K562 (cell line): ENCODE measurements at regions not wholly inside any gene's neighbourhood (a gene's known extent, or its start where the extent isn't known, plus 50 kb on each side); places are given as distances from the start of the nearest gene placed in this dataset.

Experiments
- ATAC-seq: fragments of 200-7000 bp; cut with Tn5 transposase; 3 replicates; pipeline ENCODE4 v1.9.1; 2020; ENCODE audit warnings: moderate library complexity
- BruUV-seq: library from RNA; stranded (reverse); fragments of 400-500 nt; replicated peaks from 2 replicates; lab custom pipeline; 2021; lab: Mats Ljungman, UMichigan
- CTCF ChIA-PET: fragments of 300-600 bp; formaldehyde crosslinking; extraction: SDS; loops from one replicate; lab custom pipeline; 2021; ENCODE audit warnings: low intra/inter-chr PET ratio; lab: Yijun Ruan, JAX
- POLR2A ChIA-PET: fragments of 300-600, 350-650 bp; sonication (Branson Sonifier 250); formaldehyde crosslinking; extraction: SDS; loops from one replicate; lab custom pipeline; 2021; ENCODE audit warnings: antibody characterized with exemption, inconsistent platforms; lab: Yijun Ruan, JAX
- DNase-seq, 4 experiments: peaks; one replicate each; pipeline versions ENCODE4 v3.0.0 to v3.0.0-alpha.2; 2011 to 2018; ENCODE audit warnings: low spot score in 3 of 4, mixed read lengths in 3 of 4; ENCODE audit errors: extremely low read depth in 1 of 4
- FAIRE-seq: peaks from 2 replicates; lab custom pipeline; 2011; peaks lifted over from hg19 to GRCh38; lab: Jason Lieb, UNC
- H2AFZ ChIP-seq: 2 replicates; pipeline ENCODE4 v1.6.0; 2011; ENCODE audit warnings: low read depth, low read length, control low read depth, inconsistent platforms
- H3K27ac ChIP-seq: fragments of 200-600 bp; 3 replicates; pipeline ENCODE4 v1.8.0; 2011; ENCODE audit warnings: low read depth, mild to moderate bottlenecking, control low read depth, inconsistent platforms, low read length, moderate library complexity, mixed read lengths; ENCODE audit errors: extremely low read depth
- H3K27me3 ChIP-seq, 2 experiments: fragments of 300-600 bp in 1 of 2; 2 replicates in 1 of 2; 3 replicates in 1 of 2; pipeline versions ENCODE4 v1.6.0 to v1.8.0; 2011; ENCODE audit warnings: inconsistent platforms in 2 of 2, low read length in 2 of 2, mild to moderate bottlenecking in 1 of 2, mixed read lengths in 1 of 2, moderate library complexity in 1 of 2; ENCODE audit not compliant: control insufficient read depth in 2 of 2, insufficient read depth in 2 of 2
- H3K36me3 ChIP-seq: fragments of 300-600 bp; 3 replicates; pipeline ENCODE4 v1.8.0; 2011; ENCODE audit warnings: mild to moderate bottlenecking, low read length, inconsistent platforms; ENCODE audit not compliant: control insufficient read depth, insufficient read depth
- H3K4me1 ChIP-seq, 2 experiments: fragments of 200-600 bp in 1 of 2; replicated peaks in 1 of 2; 2 replicates in 1 of 2; 3 replicates in 1 of 2; pipeline versions ENCODE4 v1.5.1 to v1.8.0; 2011; ENCODE audit warnings: inconsistent platforms in 2 of 2, low read length in 2 of 2, mild to moderate bottlenecking in 1 of 2, mixed read lengths in 1 of 2, moderate library complexity in 1 of 2; ENCODE audit not compliant: control insufficient read depth in 2 of 2, insufficient read depth in 2 of 2
- H3K4me2 ChIP-seq: 2 replicates; pipeline ENCODE4 v1.6.1; 2011; ENCODE audit warnings: low read length, control low read depth, inconsistent platforms, mixed read lengths; ENCODE audit not compliant: insufficient read depth
- H3K4me3 ChIP-seq: fragments of 200-600 bp; sonication (generic), shearing (Covaris generic); 2 replicates; pipeline ENCODE4 v1.5.1; 2016; ENCODE audit warnings: control low read depth, inconsistent platforms
- H3K79me2 ChIP-seq: fragments of 200-600 bp; 3 replicates; pipeline ENCODE4 v1.8.0; 2011; ENCODE audit warnings: low read length, inconsistent platforms; ENCODE audit not compliant: control insufficient read depth, insufficient read depth
- H3K9ac ChIP-seq, 2 experiments: 2 replicates each; pipeline versions ENCODE4 v1.6.0 to v1.6.1; 2011; ENCODE audit warnings: low read depth in 2 of 2, low read length in 2 of 2, control low read depth in 1 of 2, inconsistent platforms in 1 of 2, mild to moderate bottlenecking in 1 of 2, mixed read lengths in 1 of 2; ENCODE audit not compliant: insufficient read depth in 1 of 2
- H3K9me1 ChIP-seq: one replicate; pipeline ENCODE4 v1.6.0; 2011; ENCODE audit warnings: inconsistent platforms, mild to moderate bottlenecking, low read length, moderate library complexity; ENCODE audit not compliant: control insufficient read depth, insufficient read depth
- H3K9me3 ChIP-seq: replicated peaks from 2 replicates; pipeline ENCODE4 v1.5.1; 2011; ENCODE audit warnings: low read depth, low read length, inconsistent platforms; ENCODE audit not compliant: control insufficient read depth, insufficient read depth
- H4K20me1 ChIP-seq: replicated peaks from 2 replicates; pipeline ENCODE4 v1.6.1; 2011; ENCODE audit warnings: low read length, inconsistent platforms, mixed read lengths; ENCODE audit not compliant: control insufficient read depth, insufficient read depth
- CAMTA2 ChIP-seq: fragments of 250-450 bp; sonication (Bioruptor Pico); conservative IDR thresholded peaks from 2 replicates; pipeline ENCODE4 v1.5.1; 2022
- E2F3 ChIP-seq: fragments of 250-450 bp; sonication (Bioruptor Pico); IDR thresholded peaks from 2 replicates; pipeline ENCODE4 v1.4.0; 2020; ENCODE audit warnings: mild to moderate bottlenecking
- ETV1 ChIP-seq: fragments of 450-650 bp; conservative IDR thresholded peaks from 2 replicates; pipeline ENCODE4 v1.6.1; 2016; ENCODE audit warnings: missing genetic modification characterization, control low read depth, low read depth, missing compliant biosample characterization
- FOXA3 ChIP-seq, 2 experiments: fragments of 450-650 bp in 1 of 2; sonication (generic) in 1 of 2; formaldehyde crosslinking; IDR thresholded peaks in 1 of 2; conservative IDR thresholded peaks in 1 of 2; 2 replicates each; pipeline versions ENCODE4 v1.4.0 to v1.8.0; 2020 to 2022; ENCODE audit warnings: mild to moderate bottlenecking in 2 of 2, missing genetic modification reagents in 1 of 2
- HNRNPH1 ChIP-seq: fragments of 200-400 bp; formaldehyde crosslinking; optimal IDR thresholded peaks from 2 replicates; pipeline ENCODE3; 2017; ENCODE audit warnings: low read depth, mild to moderate bottlenecking, low read length, moderate library complexity
- MAFF ChIP-seq: IDR thresholded peaks from 2 replicates; pipeline ENCODE4 v1.6.1; 2012; ENCODE audit warnings: low read length, improper control_type of control experiment
- NELFE ChIP-seq: IDR thresholded peaks from 2 replicates; pipeline ENCODE4 v1.6.1; 2011; ENCODE audit warnings: mild to moderate bottlenecking; ENCODE audit not compliant: insufficient read depth, insufficient read length
- SP1 ChIP-seq: sonication (generic); formaldehyde crosslinking; IDR thresholded peaks from 2 replicates; pipeline ENCODE4 v1.8.1; 2022; ENCODE audit warnings: mild to moderate bottlenecking, missing genetic modification reagents
- STAT5A ChIP-seq: IDR thresholded peaks from 2 replicates; pipeline ENCODE4 v1.6.1; 2012; ENCODE audit warnings: low read length, inconsistent platforms, borderline replicate concordance
- TAF15 ChIP-seq: fragments of 200-400 bp; formaldehyde crosslinking; IDR thresholded peaks from 2 replicates; pipeline ENCODE4 v1.6.1; 2017; ENCODE audit warnings: mild to moderate bottlenecking, low read depth, low read length, moderate library complexity
- ZNF165 ChIP-seq: fragments of 250-450 bp; sonication (Bioruptor Pico); IDR thresholded peaks from 2 replicates; pipeline ENCODE4 v1.4.0; 2020; ENCODE audit warnings: borderline replicate concordance
- ZNF212 ChIP-seq: fragments of 450-650 bp; formaldehyde crosslinking; IDR thresholded peaks from 2 replicates; pipeline ENCODE4 v1.4.0; 2020; ENCODE audit warnings: mild to moderate bottlenecking
- WGBS: fragments of 100-300 bp; shearing (Covaris generic); methylation state at CpG from one replicate; pipeline ENCODE4 v1.1.6; 2016; ENCODE audit warnings: low coverage, mixed read lengths; ENCODE audit not compliant: insufficient coverage; ENCODE audit errors: missing lambda C conversion rate; 5-methylcytosine and 5-hydroxymethylcytosine counted together
- in situ Hi-C: fragments of 300-500 bp; cut with MboI; formaldehyde crosslinking; loops from 4 replicates; pipeline ENCODE4 v1.15.0; 2018; ENCODE audit warnings: inconsistent platforms, mixed read lengths
- intact Hi-C: fragments of 100-400 bp; cut with micrococcal nuclease; formaldehyde crosslinking; loops from 2 replicates; pipeline ENCODE4 v1.14.2; 2022
- TF ChIP-seq, protein P1 (sequence below): IDR thresholded peaks from 3 replicates; pipeline ENCODE4 v1.6.1; 2011; ENCODE audit warnings: borderline replicate concordance, mild to moderate bottlenecking, moderate library complexity; ENCODE audit not compliant: insufficient read length; ENCODE audit errors: extremely low read depth
- TF ChIP-seq, protein P2 (sequence below): fragments of 250-450 bp; sonication (Bioruptor Pico); IDR thresholded peaks from 2 replicates; pipeline ENCODE4 v1.5.0; 2021; ENCODE audit warnings: mild to moderate bottlenecking, borderline replicate concordance
- TF ChIP-seq, protein P3 (sequence below): fragments of 250-450 bp; sonication (Bioruptor Pico); IDR thresholded peaks from 2 replicates; pipeline ENCODE4 v1.8.0; 2022; ENCODE audit warnings: moderate library complexity, mild to moderate bottlenecking, inconsistent platforms

DNA sequence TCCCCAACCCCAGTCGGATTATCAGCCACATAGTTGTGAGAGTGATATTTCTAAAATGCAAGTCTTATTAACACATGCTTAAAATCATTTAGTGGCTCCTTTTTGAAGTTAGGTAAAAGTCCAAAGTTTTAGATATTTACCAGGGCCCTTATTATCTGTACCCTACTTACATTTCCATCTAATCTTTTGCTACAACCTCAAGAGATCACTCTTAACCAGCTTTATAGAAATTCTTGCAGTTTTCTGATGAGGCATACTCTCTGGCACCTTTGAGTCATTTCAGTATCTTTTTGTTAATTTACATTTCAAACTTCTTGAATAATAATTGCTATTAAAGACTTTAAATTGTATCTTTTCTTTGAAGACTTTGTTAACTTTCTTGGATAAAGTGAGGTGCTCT, 453.3 kb downstream of the RFPL4B start:
- H2AFZ ChIP-seq, result no peak overlapping the region
- ChIA-PET POLR2A (interaction anchor here (1.0 kb wide), 1 partner anchor 11 kb away, joined by 3 read pairs; no protein-coding TSS in a partner anchor), CTCF (no interaction called here)
- ATAC-seq, result no peak
- WGBS, result 0% methylated on average over 1 of the region's 1 CpG
- no TSS peak for BruUV-seq
- FAIRE-seq, result no peak
- no peak overlapping the region for H3K9ac ChIP-seq
- H3K4me1 ChIP-seq, result no peaks in the 10 kb centered on the region
- no peak overlapping the region for H3K4me3 ChIP-seq
- in situ Hi-C loops, result no loop called here
- H3K4me2 ChIP-seq, result no peak overlapping the region
- H3K9me3 ChIP-seq, result no peaks in the 10 kb centered on the region
- intact Hi-C loops, result no loop called here
- H3K9me1 ChIP-seq, result no peaks in the 10 kb centered on the region
- no peak for DNase-seq
- H3K79me2 ChIP-seq, result no peaks in the 10 kb centered on the region
- no peak overlapping the region for H3K27ac ChIP-seq
- no peaks in the 10 kb centered on the region for H3K27me3 ChIP-seq
- TF ChIP-seq E2F3 (CRISPR knock-in tag), result no peak
- TF ChIP-seq FOXA3 (CRISPR knock-in tag; conservative IDR thresholded peaks at IDR 0.05 in 1 of 2, IDR thresholded peaks at IDR 0.05 in 1 of 2), result no peak
- no peak for TF ChIP-seq HNRNPH1
- TF ChIP-seq, protein P1, sequence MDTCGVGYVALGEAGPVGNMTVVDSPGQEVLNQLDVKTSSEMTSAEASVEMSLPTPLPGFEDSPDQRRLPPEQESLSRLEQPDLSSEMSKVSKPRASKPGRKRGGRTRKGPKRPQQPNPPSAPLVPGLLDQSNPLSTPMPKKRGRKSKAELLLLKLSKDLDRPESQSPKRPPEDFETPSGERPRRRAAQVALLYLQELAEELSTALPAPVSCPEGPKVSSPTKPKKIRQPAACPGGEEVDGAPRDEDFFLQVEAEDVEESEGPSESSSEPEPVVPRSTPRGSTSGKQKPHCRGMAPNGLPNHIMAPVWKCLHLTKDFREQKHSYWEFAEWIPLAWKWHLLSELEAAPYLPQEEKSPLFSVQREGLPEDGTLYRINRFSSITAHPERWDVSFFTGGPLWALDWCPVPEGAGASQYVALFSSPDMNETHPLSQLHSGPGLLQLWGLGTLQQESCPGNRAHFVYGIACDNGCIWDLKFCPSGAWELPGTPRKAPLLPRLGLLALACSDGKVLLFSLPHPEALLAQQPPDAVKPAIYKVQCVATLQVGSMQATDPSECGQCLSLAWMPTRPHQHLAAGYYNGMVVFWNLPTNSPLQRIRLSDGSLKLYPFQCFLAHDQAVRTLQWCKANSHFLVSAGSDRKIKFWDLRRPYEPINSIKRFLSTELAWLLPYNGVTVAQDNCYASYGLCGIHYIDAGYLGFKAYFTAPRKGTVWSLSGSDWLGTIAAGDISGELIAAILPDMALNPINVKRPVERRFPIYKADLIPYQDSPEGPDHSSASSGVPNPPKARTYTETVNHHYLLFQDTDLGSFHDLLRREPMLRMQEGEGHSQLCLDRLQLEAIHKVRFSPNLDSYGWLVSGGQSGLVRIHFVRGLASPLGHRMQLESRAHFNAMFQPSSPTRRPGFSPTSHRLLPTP, result no peak
- no peak for TF ChIP-seq STAT5A
- no peak for TF ChIP-seq ZNF212 (CRISPR knock-in tag)
- TF ChIP-seq, protein P2, sequence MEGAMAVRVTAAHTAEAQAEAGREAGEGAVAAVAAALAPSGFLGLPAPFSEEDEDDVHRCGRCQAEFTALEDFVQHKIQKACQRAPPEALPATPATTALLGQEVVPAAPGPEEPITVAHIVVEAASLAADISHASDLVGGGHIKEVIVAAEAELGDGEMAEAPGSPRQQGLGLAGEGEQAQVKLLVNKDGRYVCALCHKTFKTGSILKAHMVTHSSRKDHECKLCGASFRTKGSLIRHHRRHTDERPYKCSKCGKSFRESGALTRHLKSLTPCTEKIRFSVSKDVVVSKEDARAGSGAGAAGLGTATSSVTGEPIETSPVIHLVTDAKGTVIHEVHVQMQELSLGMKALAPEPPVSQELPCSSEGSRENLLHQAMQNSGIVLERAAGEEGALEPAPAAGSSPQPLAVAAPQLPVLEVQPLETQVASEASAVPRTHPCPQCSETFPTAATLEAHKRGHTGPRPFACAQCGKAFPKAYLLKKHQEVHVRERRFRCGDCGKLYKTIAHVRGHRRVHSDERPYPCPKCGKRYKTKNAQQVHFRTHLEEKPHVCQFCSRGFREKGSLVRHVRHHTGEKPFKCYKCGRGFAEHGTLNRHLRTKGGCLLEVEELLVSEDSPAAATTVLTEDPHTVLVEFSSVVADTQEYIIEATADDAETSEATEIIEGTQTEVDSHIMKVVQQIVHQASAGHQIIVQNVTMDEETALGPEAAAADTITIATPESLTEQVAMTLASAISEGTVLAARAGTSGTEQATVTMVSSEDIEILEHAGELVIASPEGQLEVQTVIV (CRISPR knock-in tag), result no peak
- TF ChIP-seq CAMTA2 (CRISPR knock-in tag), result no peak
- no peak for TF ChIP-seq NELFE
- TF ChIP-seq, protein P3, sequence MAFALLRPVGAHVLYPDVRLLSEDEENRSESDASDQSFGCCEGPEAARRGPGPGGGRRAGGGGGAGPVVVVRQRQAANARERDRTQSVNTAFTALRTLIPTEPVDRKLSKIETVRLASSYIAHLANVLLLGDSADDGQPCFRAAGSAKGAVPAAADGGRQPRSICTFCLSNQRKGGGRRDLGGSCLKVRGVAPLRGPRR (CRISPR knock-in tag), result no peak
- TF ChIP-seq MAFF, result no peak
- TF ChIP-seq TAF15, result no peak
- no peak for TF ChIP-seq SP1 (CRISPR knock-in tag)
- TF ChIP-seq ZNF165 (CRISPR knock-in tag), result no peak
- TF ChIP-seq ETV1, result no peak
- H4K20me1 ChIP-seq, result no peaks in the 10 kb centered on the region
- H3K36me3 ChIP-seq, result no peaks in the 10 kb centered on the region
